ENCODE measurements at regions not wholly inside any gene's neighbourhood (a gene's known extent, or its start where the extent isn't known, plus 50 kb on each side); places are given as distances from the start of the nearest gene placed in this dataset.
"Not testable (repeated sequence)": the region's sequence is repeated elsewhere in the genome, so short reads cannot be mapped to it uniquely, and the experiment has no call there.

- H3K9me3 Mint-ChIP-seq, result no peaks in the 10 kb centered on the region
- TF ChIP-seq CTCF (conservative IDR thresholded peaks at IDR 0.05), result no peak
- no peaks in the 10 kb centered on the region for H3K36me3 Mint-ChIP-seq
- H3K27me3 Mint-ChIP-seq, result no peaks in the 10 kb centered on the region
- no peak for DNase-seq (ENCODE audit: extremely low spot score, unreplicated experiment)
- no peak overlapping the region for H3K27ac Mint-ChIP-seq
- no peaks in the 10 kb centered on the region for H3K4me1 Mint-ChIP-seq (ENCODE audit: unreplicated experiment)
- no peak overlapping the region for H3K4me3 Mint-ChIP-seq
Observed at GRCh38 chr20:12248481-12248880, 330.8 kb downstream of the BTBD3 start.

GRCh38 chr20:12250661-12251060 lies 333.0 kb downstream of the BTBD3 start:
- not testable (repeated sequence) for H3K27ac Mint-ChIP-seq; H3K36me3 Mint-ChIP-seq; H3K9me3 Mint-ChIP-seq; DNase-seq (ENCODE audit: extremely low spot score, unreplicated experiment); H3K4me1 Mint-ChIP-seq (ENCODE audit: unreplicated experiment); H3K4me3 Mint-ChIP-seq; H3K27me3 Mint-ChIP-seq

GRCh38 chr20:12252793-12253192 lies 335.1 kb downstream of the BTBD3 start:
- Mint-ChIP-seq H3K27ac (no peak overlapping the region), H3K9me3 (no peaks in the 10 kb centered on the region), H3K36me3 (no peaks in the 10 kb centered on the region), H3K27me3 (no peaks in the 10 kb centered on the region), H3K4me3 (no peak overlapping the region), H3K4me1 (ENCODE audit: unreplicated experiment) (no peaks in the 10 kb centered on the region)
- no peak for TF ChIP-seq CTCF (conservative IDR thresholded peaks at IDR 0.05)
- DNase-seq (ENCODE audit: extremely low spot score, unreplicated experiment), result no peak

GRCh38 chr20:12255461-12255970 lies 337.8 kb downstream of the BTBD3 start:
- Mint-ChIP-seq H3K27ac (no peak overlapping the region), H3K36me3 (no peaks in the 10 kb centered on the region), H3K4me3 (no peak overlapping the region), H3K9me3 (no peaks in the 10 kb centered on the region), H3K4me1 (ENCODE audit: unreplicated experiment) (no peaks in the 10 kb centered on the region), H3K27me3 (no peaks in the 10 kb centered on the region)
- TF ChIP-seq CTCF (conservative IDR thresholded peaks at IDR 0.05), result no peak
- DNase-seq (ENCODE audit: extremely low spot score, unreplicated experiment), result no peak

GRCh38 chr20:12256806-12257205 lies 339.1 kb downstream of the BTBD3 start:
- no peaks in the 10 kb centered on the region for H3K9me3 Mint-ChIP-seq
- H3K4me3 Mint-ChIP-seq, result no peak overlapping the region
- H3K36me3 Mint-ChIP-seq, result no peaks in the 10 kb centered on the region
- no peaks in the 10 kb centered on the region for H3K27me3 Mint-ChIP-seq
- TF ChIP-seq CTCF (conservative IDR thresholded peaks at IDR 0.05), result no peak
- H3K27ac Mint-ChIP-seq, result no peak overlapping the region
- no peaks in the 10 kb centered on the region for H3K4me1 Mint-ChIP-seq (ENCODE audit: unreplicated experiment)
- no peak for DNase-seq (ENCODE audit: extremely low spot score, unreplicated experiment)

- H3K4me3 Mint-ChIP-seq, result no peak overlapping the region
- no peak for TF ChIP-seq CTCF (conservative IDR thresholded peaks at IDR 0.05)
- H3K27me3 Mint-ChIP-seq, result no peaks in the 10 kb centered on the region
- no peaks in the 10 kb centered on the region for H3K36me3 Mint-ChIP-seq
- no peak for DNase-seq (ENCODE audit: extremely low spot score, unreplicated experiment)
- H3K9me3 Mint-ChIP-seq, result no peaks in the 10 kb centered on the region
- peaks cover 8% of the 10 kb centered on the region for H3K4me1 Mint-ChIP-seq (ENCODE audit: unreplicated experiment)
- H3K27ac Mint-ChIP-seq, result no peak overlapping the region
Observed at GRCh38 chr20:12262747-12263146, 345.1 kb downstream of the BTBD3 start.

Data from type B pancreatic cell (in vitro differentiated cells).